Body of pancreas (tissue), 4 donors: ENCODE measurements at regions not wholly inside any gene's neighbourhood (a gene's known extent, or its start where the extent isn't known, plus 50 kb on each side); places are given as distances from the start of the nearest gene placed in this dataset.

Experiments
- CTCF ChIP-seq, 7 experiments: fragments of 450-650 bp in 4 of 7; fragments of 200-600 bp in 3 of 7; sonication (generic) in 3 of 7; IDR thresholded peaks; one replicate each; pipeline ENCODE4 v1.5.1; 2016 to 2019; ENCODE audit warnings: antibody characterized with exemption in 7 of 7
- POLR2A ChIP-seq, 3 donors: fragments of 450-650 bp; IDR thresholded peaks; one replicate each; pipeline ENCODE4 v1.6.1; 2016; ENCODE audit warnings: antibody characterized with exemption in 3 of 3, mild to moderate bottlenecking in 2 of 3

GRCh38 chr9:29160763-29161353 lies 1587.6 kb upstream of the C9orf72 start:
- TF ChIP-seq CTCF (IDR thresholded peaks at IDR 0.05) (no peak), POLR2A (IDR thresholded peaks at IDR 0.05) (no peak)
